GM12872 (cell line): ENCODE measurements at regions not wholly inside any gene's neighbourhood (a gene's known extent, or its start where the extent isn't known, plus 50 kb on each side); places are given as distances from the start of the nearest gene placed in this dataset.

Source experiments
- CTCF ChIP-seq: IDR thresholded peaks from 3 replicates; pipeline ENCODE4 v1.5.1; 2011; ENCODE audit warnings: low read depth, mild to moderate bottlenecking, low read length, moderate library complexity; ENCODE audit not compliant: insufficient read depth

- TF ChIP-seq CTCF, result no peak
Observed at GRCh38 chr7:35854311-35854710, 53.5 kb downstream of the SEPTIN7 start.

- no peak for TF ChIP-seq CTCF
Observed at GRCh38 chr7:35856175-35856574, 55.3 kb downstream of the SEPTIN7 start.

GRCh38 chr7:35860664-35861063, 59.8 kb downstream of the SEPTIN7 start:
- TF ChIP-seq CTCF, result no peak

- no peak for TF ChIP-seq CTCF
Observed at GRCh38 chr7:35865287-35865686, 64.4 kb downstream of the SEPTIN7 start.

- TF ChIP-seq CTCF, result no peak
Observed at GRCh38 chr7:35866186-35866585, 65.3 kb downstream of the SEPTIN7 start.

GRCh38 chr7:35869810-35870209, 69.0 kb downstream of the SEPTIN7 start:
- TF ChIP-seq CTCF, result no peak

GRCh38 chr7:35871856-35872255, 71.0 kb downstream of the SEPTIN7 start:
- no peak for TF ChIP-seq CTCF

- no peak for TF ChIP-seq CTCF
Observed at GRCh38 chr7:35874886-35875285, 74.0 kb downstream of the SEPTIN7 start.
